ENCODE measurements at regions not wholly inside any gene's neighbourhood (a gene's known extent, or its start where the extent isn't known, plus 50 kb on each side); places are given as distances from the start of the nearest gene placed in this dataset.
A peak's percentile ranks its signal among the peaks of the same experiment; 100 is the strongest.

DNA sequence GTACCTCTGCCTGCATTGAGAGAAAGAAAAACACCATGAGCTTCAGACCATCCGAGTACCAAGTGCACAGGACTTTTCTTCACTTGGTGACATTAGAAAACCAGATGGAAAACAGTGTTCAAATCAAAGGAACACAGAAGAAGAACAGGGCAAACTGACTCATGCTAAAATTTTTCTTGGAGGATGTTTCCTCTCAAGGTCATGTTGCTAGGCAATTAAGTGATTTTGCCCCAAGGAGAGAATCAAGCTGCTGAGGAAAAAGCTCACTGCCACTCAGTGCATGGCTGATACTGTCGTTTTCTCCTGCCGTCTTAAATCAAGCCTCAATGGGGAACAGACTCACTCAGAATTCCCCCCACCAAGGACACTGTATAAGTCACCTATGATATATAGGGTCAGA lies 57.9 kb upstream of the SIMC1 start (continued):
- TF ChIP-seq, protein P1, sequence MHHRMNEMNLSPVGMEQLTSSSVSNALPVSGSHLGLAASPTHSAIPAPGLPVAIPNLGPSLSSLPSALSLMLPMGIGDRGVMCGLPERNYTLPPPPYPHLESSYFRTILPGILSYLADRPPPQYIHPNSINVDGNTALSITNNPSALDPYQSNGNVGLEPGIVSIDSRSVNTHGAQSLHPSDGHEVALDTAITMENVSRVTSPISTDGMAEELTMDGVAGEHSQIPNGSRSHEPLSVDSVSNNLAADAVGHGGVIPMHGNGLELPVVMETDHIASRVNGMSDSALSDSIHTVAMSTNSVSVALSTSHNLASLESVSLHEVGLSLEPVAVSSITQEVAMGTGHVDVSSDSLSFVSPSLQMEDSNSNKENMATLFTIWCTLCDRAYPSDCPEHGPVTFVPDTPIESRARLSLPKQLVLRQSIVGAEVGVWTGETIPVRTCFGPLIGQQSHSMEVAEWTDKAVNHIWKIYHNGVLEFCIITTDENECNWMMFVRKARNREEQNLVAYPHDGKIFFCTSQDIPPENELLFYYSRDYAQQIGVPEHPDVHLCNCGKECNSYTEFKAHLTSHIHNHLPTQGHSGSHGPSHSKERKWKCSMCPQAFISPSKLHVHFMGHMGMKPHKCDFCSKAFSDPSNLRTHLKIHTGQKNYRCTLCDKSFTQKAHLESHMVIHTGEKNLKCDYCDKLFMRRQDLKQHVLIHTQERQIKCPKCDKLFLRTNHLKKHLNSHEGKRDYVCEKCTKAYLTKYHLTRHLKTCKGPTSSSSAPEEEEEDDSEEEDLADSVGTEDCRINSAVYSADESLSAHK (CRISPR knock-in tag; IDR thresholded peaks at IDR 0.05; ENCODE audit: borderline replicate concordance) = no peak
- TF ChIP-seq, protein P2, sequence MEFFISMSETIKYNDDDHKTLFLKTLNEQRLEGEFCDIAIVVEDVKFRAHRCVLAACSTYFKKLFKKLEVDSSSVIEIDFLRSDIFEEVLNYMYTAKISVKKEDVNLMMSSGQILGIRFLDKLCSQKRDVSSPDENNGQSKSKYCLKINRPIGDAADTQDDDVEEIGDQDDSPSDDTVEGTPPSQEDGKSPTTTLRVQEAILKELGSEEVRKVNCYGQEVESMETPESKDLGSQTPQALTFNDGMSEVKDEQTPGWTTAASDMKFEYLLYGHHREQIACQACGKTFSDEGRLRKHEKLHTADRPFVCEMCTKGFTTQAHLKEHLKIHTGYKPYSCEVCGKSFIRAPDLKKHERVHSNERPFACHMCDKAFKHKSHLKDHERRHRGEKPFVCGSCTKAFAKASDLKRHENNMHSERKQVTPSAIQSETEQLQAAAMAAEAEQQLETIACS (CRISPR knock-in tag; IDR thresholded peaks at IDR 0.05) = no peak
- TF ChIP-seq KLF16 (CRISPR knock-in tag; IDR thresholded peaks at IDR 0.05) (no peak), YY1 (IDR thresholded peaks at IDR 0.05; ENCODE audit: insufficient read depth, insufficient replicate concordance, low read depth, low read length) (no peak)

DNA sequence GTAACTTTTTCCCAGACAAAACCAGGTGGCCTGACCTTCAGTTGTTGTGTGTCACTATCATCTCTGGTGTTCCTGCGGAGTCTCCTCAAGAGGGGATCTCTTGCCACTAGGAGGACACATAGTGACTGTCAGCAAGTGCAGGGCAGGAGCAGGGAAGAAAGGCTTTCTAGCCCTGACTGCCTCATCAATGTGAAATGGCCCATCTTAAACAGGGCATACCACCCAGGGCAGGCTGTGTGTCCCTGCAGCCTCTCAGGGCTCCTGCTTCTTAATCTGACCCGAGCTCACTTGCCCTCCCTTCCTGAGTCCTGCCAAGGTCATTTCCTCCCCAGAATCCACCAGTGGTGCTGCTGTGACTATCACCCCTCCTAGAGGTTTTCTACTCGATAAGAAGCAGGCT lies 57.4 kb upstream of the SIMC1 start:
- no TSS peak for BruUV-seq (replicated peaks)
- Histone ChIP-seq H3K79me2 (ENCODE audit: insufficient read depth, low read length) (no peaks in the 10 kb centered on the region), H3K4me3 (replicated peaks in 1 of 3; ENCODE audit: insufficient read depth in 1 of 3, low read depth in 2 of 3, low read length in 3 of 3) (no peak overlapping the region), H3K4me1 (ENCODE audit: insufficient read depth, low read length) (peaks cover 12% of the 10 kb centered on the region), H3K9me3 (ENCODE audit: low read length) (peaks cover 10% of the 10 kb centered on the region), H3K4me2 (ENCODE audit: low read depth, low read length) (no peak overlapping the region), H3K9ac (ENCODE audit: insufficient read depth, low read depth, low read length) (no peak overlapping the region), H4K20me1 (ENCODE audit: insufficient read depth, low read length) (no peaks in the 10 kb centered on the region), H3K27me3 (ENCODE audit: control insufficient read depth in 1 of 2, insufficient read depth in 2 of 2, low read length in 2 of 2) (peaks cover 0 to 5% of the 10 kb centered on the region in 2 experiments; a peak in 3 of 5 replicates), H3K36me3 (replicated peaks in 1 of 2; ENCODE audit: control insufficient read depth in 1 of 2, insufficient read depth in 2 of 2, low read length in 2 of 2) (no peaks in the 10 kb centered on the region), H3K27ac (ENCODE audit: extremely low read length, insufficient read depth, low read length) (no peak overlapping the region), H2AFZ (ENCODE audit: low read length) (no peak overlapping the region)
- FAIRE-seq (no peak), DNase-seq (ENCODE audit: low spot score) (no peak), ATAC-seq (peak; percentile 41; the same call in 2 of the 3 replicates)
- in situ Hi-C loops (cut with HindIII; ENCODE audit: extremely low pct_ligation_motif_present, low pct_unique_long_range_greater_than_20kb) = no loop called here
- ChIA-PET POLR2A (no interaction called here), CTCF (ENCODE audit: low intra/inter-chr PET ratio, low total read pairs) (no interaction called here)
- intact Hi-C loops (cut with micrococcal nuclease; ENCODE audit: unreplicated experiment) = no loop called here
- WGBS (ENCODE audit: low lambda C conversion rate) = 36% methylated on average over 3 of the region's 3 CpGs
- TF ChIP-seq, protein P3, sequence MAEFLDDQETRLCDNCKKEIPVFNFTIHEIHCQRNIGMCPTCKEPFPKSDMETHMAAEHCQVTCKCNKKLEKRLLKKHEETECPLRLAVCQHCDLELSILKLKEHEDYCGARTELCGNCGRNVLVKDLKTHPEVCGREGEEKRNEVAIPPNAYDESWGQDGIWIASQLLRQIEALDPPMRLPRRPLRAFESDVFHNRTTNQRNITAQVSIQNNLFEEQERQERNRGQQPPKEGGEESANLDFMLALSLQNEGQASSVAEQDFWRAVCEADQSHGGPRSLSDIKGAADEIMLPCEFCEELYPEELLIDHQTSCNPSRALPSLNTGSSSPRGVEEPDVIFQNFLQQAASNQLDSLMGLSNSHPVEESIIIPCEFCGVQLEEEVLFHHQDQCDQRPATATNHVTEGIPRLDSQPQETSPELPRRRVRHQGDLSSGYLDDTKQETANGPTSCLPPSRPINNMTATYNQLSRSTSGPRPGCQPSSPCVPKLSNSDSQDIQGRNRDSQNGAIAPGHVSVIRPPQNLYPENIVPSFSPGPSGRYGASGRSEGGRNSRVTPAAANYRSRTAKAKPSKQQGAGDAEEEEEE (CRISPR knock-in tag; IDR thresholded peaks at IDR 0.05; ENCODE audit: borderline replicate concordance) = no peak
- TF ChIP-seq, protein P4, sequence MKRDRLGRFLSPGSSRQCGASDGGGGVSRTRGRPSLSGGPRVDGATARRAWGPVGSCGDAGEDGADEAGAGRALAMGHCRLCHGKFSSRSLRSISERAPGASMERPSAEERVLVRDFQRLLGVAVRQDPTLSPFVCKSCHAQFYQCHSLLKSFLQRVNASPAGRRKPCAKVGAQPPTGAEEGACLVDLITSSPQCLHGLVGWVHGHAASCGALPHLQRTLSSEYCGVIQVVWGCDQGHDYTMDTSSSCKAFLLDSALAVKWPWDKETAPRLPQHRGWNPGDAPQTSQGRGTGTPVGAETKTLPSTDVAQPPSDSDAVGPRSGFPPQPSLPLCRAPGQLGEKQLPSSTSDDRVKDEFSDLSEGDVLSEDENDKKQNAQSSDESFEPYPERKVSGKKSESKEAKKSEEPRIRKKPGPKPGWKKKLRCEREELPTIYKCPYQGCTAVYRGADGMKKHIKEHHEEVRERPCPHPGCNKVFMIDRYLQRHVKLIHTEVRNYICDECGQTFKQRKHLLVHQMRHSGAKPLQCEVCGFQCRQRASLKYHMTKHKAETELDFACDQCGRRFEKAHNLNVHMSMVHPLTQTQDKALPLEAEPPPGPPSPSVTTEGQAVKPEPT (CRISPR knock-in tag; IDR thresholded peaks at IDR 0.05; ENCODE audit: low read depth) = no peak
- TF ChIP-seq, protein P5, sequence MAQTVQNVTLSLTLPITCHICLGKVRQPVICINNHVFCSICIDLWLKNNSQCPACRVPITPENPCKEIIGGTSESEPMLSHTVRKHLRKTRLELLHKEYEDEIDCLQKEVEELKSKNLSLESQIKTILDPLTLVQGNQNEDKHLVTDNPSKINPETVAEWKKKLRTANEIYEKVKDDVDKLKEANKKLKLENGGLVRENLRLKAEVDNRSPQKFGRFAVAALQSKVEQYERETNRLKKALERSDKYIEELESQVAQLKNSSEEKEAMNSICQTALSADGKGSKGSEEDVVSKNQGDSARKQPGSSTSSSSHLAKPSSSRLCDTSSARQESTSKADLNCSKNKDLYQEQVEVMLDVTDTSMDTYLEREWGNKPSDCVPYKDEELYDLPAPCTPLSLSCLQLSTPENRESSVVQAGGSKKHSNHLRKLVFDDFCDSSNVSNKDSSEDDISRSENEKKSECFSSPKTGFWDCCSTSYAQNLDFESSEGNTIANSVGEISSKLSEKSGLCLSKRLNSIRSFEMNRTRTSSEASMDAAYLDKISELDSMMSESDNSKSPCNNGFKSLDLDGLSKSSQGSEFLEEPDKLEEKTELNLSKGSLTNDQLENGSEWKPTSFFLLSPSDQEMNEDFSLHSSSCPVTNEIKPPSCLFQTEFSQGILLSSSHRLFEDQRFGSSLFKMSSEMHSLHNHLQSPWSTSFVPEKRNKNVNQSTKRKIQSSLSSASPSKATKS (CRISPR knock-in tag; IDR thresholded peaks at IDR 0.05) = no peak
- TF ChIP-seq NR2F1 (CRISPR knock-in tag; IDR thresholded peaks at IDR 0.05) = no peak
- no peak for TF ChIP-seq SALL1 (CRISPR knock-in tag; IDR thresholded peaks at IDR 0.05)
- TF ChIP-seq ZNF556 (CRISPR knock-in tag; IDR thresholded peaks at IDR 0.05; ENCODE audit: borderline replicate concordance) = no peak
- TF ChIP-seq, protein P6, sequence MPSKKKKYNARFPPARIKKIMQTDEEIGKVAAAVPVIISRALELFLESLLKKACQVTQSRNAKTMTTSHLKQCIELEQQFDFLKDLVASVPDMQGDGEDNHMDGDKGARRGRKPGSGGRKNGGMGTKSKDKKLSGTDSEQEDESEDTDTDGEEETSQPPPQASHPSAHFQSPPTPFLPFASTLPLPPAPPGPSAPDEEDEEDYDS (CRISPR knock-in tag; IDR thresholded peaks at IDR 0.05) = no peak

All from HepG2 (cell line).